HG03432 (cell line): ENCODE measurements at regions not wholly inside any gene's neighbourhood (a gene's known extent, or its start where the extent isn't known, plus 50 kb on each side); places are given as distances from the start of the nearest gene placed in this dataset.

Experiments
- ATAC-seq: cut with Tn5 transposase; IDR thresholded peaks from one replicate; pipeline ENCODE4 v1.9.1; 2021; ENCODE audit warnings: mild to moderate bottlenecking, moderate library complexity; ENCODE audit not compliant: unreplicated experiment

DNA sequence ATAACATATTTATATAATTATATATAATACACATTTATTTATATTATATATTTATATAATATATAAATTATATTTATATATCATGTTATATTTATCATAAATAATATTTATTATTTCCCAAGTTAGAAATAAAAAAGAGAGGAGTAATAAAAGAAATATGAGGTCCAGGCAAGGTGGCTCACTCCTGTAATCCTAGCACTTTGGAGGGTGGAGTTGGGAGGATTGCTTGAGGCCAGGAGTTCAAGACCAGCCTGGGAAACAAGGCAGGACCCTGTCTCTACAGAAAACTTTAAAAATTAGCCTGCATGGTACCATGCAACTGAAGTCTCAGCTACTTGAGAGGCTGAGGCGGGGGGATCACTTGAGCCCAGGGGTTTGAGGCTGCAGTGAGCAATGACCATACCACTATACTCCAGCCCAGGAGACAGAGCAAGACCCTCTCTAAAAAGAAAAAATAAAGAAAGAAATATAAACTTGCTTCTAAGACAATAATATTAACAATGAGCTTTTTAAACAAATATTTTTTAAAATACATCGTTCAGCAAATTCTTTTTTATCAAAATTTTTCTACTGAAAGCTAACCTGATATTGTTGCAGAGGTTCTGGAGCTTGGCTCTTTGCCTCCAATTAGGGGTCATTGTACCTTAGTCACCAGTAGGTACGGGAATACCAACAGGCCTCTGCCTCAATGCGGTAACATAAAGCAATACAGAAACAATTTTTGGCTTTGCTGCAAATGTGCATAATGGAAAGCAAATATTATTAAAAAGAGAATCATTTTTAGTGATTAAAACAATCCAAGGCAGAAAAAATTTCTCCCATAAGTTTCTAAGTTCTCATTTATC lies 290.0 kb downstream of the SETD4 start:
- no peak for ATAC-seq

DNA sequence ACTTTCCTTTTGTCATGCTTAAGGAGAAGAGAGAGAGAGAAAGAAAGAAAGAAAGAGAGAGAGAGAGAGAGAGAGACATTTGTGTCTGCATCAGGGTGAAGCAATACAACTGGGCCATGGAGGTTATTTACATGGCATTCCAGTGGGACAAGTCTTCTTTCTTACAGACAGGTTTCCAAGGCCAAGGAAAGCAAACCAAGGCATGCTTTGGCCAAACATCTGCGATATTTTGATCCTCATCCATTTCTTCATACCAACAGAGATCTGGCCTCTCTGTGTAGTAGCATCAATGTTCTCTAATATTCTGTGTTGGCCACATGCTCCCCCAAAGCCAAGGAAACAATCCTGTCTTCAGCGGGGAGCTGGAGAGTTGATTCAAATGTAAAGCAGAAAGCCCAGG lies 292.1 kb downstream of the SETD4 start:
- no peak for ATAC-seq

DNA sequence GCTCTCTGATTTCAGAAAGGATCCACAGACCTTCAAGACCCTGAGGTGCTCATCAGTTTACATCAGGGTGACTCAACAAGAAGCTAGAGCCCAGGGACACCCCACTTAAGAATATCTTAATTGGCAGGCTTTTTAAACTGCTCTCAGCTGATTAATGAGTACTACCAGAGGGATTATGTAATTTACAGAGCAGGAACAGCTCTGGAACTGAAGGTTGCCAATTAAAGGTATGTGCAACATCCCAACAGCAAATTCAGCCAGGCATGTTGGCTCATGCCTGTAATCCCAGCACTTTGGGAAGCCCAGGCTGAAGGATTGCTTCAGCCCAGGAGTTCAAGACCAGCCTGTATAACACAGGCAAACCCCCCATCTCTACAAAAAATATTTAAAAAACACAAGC lies 295.7 kb downstream of the SETD4 start:
- ATAC-seq: no peak

DNA sequence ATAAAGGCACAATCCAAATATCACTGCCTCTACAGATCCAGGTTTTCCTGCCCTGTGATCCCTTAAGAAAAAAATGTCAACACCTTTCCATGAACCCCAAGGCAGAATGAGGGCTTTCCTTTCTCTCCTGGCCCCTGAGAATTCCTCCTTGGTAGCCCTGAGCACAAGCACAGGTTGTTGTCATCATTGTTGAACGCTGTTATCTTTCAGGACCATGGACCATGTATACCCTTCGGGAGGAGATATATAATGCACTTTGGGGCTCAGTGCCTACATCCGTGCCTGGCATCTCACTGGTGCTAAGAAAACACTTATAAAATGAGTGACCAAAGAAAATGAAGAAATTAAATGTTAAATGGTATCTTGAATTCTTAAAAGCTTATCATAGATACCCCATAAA lies 296.2 kb downstream of the SETD4 start:
- no peak for ATAC-seq

DNA sequence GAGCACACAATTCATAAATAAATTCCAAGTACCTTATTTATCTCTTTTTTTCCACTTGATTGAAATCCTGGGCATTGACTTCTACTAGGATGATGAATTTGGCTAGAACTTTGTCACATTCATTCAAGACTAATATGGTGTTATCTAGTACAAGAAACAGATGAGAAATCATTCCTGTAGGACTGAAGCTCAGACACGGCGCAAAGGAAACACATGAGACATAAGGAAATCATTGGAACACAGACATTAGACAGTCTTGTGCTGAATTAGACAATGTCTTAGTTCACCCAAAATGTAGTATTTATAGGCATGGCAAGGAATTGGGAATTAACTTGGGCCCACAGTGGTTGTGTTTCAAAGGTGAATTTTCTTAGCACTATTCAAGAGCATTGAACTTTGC lies 305.7 kb downstream of the SETD4 start:
- no peak for ATAC-seq

DNA sequence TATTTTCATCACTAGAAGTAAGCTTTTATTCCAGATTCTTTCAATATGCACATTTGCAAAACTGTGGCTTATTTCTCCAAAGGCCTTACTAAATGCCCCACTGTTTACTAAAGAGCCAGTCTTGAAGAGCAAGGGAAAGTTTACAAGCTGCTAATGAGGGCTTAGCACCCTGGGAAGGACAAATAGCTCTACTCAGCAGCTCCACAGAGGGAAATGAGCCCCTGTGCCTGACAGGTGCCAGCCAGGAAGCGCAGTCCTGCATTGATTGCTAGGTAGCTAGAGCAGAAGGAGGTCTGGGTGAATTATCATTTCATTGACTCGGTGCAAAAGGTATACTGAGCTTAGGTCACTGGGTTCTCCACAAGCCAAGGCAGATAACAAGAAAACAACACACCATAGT lies 307.0 kb downstream of the SETD4 start:
- ATAC-seq: no peak

DNA sequence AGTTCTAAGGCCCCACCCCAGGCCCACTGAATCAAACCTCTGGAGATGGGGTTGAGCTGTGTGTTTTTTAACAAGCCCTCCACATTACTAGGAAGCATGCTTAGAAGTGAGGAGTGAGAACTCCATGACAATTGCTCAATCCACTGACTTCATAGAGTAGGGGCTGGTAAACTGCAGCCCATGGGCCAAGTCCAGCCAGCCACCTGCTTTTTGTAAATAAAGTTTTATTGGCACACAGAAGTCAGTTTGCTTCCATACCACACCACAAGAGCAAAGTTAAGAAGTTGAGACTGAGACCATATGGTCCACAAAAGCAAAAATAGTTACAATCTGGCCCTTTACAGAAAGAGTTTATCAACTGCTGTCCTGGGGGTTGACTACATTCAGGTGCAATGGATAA lies 309.2 kb downstream of the SETD4 start:
- ATAC-seq: no peak

DNA sequence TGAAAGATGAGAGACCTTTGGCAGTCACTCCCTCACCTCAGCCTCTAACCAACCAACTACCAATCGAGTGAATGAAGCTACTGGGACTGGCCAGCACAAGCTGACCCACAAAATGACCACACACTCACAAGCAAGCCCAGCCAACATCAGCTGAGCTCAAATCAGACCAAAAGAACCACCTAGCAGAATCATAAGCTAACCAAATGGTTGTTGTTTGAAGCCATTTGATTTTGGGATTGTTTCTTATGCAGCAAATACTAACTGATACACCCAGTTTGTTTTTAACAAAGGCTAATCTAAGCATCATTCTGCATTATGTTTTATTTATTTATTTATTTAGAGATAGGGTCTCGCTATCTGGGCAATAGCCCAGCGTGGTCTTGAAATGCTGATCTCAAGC lies 310.4 kb downstream of the SETD4 start:
- no peak for ATAC-seq

DNA sequence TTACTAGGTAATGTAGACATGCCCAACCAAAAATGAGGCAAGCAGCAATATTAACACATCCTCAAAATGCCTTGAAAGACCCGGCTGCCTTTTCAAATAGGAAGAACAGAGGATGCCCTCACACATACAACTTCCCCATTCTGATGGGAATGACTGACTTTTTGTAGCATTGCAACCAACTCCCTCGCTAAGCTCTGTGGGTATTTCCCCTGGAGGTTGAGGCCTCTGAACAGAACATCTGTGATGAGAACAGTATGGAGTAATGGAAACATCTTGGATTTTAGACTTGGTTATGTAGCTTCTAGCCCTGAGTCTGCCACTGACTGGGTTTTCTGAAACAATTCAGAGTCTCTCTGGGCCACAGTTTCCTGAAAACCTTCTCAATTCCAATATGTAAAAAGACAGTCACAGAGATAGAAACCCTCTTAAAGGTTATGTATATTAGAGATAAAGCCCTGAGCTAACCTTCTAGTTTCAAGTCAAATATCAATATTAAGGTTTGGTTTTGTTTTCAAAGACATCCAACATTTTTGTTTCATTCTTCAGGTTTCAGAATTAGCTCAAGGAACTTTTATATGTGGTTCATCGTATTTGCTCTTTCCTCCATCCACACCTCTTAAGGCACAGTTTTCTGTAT lies 311.5 kb downstream of the SETD4 start:
- ATAC-seq: no peak

DNA sequence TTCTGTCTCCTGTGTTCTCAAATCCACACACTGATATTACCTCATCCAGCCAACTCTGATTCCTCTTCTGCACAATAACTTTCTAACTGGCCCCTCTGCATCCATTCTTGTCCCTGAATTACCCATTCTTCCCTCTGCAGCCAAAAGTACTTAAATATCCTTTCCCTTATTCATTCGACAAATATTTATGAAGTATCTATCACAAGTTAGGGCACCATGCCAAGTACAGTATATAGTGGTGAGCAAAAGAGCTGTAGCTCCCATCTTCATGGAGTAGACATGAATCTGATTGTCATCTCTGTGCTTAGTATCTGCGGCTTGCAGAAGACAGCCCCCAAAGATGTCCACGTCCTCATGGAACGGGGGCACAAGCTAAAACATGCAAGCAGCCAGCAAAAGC lies 316.8 kb downstream of the SETD4 start:
- ATAC-seq: no peak

DNA sequence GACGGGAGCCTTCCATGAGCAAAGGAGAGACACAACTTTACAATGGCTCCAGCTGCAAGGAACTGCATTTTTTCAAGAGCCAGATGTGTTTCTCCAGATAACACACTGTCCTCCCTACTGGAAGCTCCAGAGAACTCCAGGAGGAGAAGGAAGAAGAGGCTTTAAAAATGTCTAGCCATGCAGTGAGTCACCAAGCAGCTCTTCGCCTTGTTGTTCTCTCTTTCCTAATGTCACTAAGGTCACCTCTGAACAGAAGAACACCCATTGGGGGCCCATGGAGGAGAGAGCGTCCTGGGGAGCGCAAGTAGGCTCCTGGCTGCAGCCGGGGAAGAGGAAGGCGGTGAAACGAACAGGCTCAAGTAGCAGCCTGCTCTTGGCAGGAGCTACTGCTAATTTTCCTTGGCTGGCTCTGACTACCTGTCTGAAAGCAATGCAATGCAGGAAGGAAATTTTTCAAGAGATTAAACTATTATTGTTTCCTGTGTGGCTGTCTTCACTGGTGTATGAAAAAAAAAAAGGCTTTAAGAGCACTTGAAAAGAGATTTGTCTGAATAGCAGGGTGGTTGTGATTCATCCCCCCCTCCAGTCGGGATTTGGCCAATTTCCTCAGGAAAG lies 321.9 kb downstream of the SETD4 start:
- no peak for ATAC-seq

DNA sequence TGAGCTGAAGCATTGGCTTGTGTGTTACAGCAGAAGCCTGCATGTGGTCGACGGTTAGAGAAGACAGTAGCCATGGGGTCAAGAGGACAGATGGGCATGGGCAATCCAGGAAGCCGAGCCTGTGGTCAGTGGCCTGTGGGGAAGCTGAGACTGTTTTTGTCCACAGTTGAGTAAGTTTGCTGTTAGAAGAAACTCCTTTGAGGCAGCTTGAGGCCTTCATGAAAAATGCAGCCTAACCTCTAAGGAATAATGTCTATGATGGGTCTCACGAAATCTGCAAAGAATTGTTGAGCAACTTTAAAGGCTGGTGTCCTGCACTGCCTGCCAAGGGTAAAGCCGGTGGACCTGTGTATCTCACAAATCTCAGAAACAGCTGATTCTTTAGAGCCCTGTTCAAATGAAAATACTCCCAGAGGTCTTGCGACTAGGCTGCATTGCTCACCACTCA lies 322.4 kb downstream of the SETD4 start:
- no peak for ATAC-seq

DNA sequence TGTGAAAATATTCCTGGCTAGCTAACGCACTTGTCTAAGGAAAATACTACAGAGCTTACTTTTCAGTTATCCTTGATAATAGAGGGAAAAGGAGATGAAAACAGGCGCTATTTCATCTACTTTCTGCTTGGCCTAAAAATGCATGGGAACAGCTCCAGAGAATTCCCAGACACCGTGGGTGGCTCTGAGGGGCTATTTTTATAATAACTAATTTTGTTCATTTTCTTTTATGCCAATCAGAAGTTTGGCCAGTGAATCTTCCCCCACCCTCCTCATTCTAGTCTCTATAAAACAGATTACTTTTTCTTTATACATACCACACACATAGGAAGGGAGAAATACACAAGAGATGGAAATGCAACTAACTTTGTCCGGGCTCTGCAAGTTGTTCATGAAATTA lies 322.9 kb downstream of the SETD4 start:
- no peak for ATAC-seq

DNA sequence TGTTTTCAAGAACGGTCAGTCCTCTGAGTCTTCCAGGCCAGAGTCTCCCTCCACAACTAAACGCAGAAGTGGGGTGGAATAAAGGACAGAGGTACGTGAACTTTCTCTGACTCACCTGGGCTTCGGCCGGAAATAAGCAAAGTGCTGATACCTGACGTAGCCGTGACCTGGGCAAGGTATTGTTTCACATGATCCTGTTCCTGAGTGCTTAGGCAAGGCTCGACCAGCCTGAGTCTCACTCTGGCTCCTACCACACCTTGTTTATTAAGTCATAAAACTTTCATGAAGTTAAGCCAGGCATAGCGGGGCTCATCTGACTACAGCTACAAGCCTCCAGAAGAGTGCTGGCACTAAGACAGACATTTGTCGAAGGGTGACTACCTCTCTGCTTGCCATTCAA lies 327.5 kb downstream of the SETD4 start:
- no peak for ATAC-seq

DNA sequence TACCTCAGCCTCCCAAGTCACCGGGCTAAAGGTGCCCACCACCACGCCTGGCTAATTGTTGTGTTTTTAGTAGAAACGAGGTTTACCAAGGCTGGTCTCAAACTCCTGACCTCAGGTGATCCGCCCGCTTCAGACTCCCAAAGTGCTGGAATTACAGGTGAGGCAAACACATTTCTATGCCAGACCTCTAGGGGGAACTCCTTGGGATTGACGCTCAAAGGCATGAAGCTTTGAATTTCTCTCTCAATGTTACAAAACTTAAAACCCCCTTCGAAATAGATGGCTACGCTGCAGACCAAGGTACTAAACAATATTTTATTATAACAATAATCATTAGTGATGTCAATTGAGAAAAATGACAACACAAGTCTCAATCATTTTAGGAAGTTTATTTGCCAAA lies 330.0 kb downstream of the SETD4 start:
- no peak for ATAC-seq

DNA sequence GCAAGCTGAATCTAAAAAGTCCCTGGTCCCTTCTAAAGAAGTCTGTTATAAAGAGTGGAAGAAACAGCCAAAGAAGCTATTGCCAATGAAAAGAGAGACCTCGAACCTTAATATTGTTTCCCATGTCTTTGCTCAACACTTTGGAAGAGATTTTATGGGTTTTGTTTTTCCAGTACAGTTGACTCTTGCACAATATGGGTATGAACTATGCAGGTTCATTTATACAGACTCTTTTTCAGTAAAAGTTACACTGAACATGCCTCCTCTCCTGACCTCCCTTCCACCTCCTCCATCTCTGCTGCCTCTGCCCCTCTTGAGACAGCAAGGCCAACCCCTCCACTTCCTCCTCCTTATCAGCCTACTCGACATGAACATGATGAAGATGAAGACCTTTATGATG lies 332.5 kb downstream of the SETD4 start:
- ATAC-seq: no peak

DNA sequence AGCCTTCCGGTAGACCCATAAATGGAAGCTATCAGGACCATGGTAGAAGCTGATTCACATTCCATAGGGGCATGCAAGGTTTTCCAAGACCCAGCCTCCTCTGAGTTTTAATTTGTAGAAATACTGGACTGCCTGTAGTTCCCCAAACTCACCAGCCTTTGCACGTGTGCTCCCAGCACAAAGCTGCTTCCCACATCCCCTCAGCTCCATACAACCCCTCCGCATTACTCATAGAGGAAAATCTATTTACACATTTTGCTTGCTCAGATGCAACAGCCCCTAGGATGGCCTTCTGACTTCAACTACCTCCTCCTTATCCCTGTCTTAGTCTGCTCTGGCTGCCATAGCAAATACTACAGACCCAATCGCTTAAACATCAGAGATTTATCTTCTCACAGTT lies 336.2 kb downstream of the SETD4 start:
- no peak for ATAC-seq

DNA sequence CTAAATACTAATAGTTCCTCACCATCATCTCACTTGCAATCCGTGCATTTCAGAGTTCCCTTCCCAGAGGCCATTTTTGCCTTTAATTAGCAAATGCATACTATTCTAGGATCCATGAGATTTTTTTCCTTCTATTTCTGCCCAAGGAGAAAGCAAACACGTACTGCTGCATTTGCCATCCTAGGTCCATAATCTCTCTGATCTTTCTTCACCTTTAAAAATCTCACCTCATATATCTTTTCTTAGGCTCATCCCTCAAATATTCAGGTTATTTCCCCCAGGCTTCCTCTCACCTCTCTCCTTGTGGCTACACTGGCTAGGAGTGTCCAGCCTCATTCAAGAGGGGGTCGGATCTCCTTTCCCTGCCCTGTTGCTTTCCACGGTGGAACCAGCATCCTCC lies 338.6 kb downstream of the SETD4 start:
- ATAC-seq: no peak

DNA sequence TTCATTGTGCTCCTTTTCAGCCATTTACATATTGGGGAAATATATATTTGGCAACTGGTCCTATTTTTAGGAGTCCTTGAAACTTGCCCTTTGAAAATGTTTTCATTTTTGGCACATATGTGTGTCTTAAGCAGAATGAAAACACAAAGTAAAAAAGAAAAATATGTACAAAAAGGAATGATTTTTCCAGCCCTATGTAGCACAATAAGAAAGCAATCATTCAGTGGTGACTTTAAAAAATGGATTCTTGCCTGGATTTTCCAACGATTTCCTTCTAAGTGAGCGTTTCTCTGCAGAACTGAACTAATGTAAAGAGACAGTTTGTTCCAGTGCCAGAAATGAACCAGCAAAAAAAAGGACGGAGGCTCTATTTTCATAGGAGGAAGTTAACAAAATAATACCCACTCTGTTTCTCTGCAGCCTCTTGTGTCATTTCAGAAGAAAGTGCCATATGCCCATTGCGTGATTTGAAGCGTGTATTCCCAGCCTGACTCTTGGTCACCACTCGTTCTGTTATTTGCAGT lies 340.1 kb downstream of the SETD4 start:
- ATAC-seq: no peak

DNA sequence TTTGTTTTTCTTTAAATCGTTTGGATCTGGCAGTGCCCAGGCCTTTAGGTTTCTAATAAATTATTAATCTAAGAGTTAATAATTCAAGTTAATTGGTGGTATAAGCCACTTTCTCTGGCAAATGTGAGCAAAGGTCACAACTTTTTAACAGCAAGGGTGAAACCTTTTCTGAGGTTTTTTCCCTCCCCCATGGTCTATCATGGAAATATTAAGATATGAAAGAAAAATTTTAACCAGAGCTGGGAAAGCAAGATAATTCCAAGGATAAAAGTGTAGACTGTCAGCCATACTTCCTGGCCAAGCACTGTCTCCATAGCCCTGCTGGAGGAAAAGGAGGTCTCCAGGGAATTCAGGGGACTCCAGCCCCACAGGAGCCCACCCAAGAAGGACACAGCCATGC lies 341.2 kb downstream of the SETD4 start:
- ATAC-seq: no peak

DNA sequence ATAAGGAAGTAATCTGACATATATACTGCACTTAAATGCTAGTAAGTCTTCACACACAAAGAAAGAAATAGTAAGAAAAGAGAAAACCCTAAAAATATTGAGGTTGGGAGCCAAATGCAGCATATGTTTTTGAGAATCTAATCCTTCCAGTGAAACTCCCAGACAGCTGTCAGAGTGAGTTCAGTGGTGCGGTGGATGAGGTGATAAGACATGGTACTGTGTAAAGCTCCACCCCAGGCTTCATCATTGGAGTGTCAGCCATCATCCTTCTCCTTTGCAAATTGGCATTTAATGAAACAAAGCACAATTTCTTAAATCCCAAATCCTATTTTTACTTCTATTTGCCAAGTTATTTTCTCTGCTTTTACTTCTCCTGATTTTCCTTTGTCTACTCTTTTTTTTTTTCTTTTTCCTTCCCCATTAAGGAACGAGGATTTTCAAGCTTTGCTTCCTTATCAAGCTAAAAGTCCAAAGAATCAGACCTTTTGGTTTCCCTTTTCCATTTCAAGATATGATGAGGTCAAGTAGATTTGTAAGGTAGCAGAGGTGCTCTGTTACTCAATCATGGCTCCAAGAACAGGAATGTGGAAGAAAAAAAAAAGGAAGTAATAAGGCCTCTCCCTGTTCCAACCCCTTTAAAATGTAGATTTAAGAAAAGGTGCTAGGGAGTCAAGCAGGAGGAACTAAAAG lies 343.3 kb downstream of the SETD4 start:
- no peak for ATAC-seq
